ENCODE measurements at regions not wholly inside any gene's neighbourhood (a gene's known extent, or its start where the extent isn't known, plus 50 kb on each side); places are given as distances from the start of the nearest gene placed in this dataset.

DNA sequence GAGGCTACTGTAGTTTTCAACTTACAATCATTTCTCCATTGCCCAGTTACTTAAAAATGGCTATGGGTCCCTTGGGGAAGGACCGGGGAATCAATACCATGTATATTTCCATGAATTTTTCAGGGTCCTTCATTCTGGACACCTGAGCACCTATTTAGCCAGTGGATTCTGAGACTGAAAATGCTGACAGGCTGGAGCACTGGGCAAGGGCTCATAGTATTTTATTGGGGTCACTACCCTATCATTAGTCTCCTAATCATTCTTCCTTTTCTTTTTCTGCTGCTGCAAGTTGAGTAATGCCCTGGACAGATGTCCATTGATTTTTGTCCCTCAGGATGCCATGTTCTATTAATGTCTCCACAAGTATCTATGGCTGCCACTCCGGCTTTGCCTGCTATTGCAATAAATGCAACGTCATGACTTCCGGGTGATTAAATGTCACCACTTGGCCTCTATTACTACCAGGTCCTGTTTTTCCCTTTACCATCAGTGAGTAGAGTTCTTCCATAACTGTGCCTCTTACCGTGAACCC is 279.3 kb upstream of the FBXL7 start:
- Histone ChIP-seq H3K79me2 (ENCODE audit: control insufficient read depth, insufficient read depth, low read length) (no peaks in the 10 kb centered on the region), H3K27me3 (ENCODE audit: control insufficient read depth, extremely low read depth, insufficient read depth, low read length) (no peaks in the 10 kb centered on the region), H3K27ac (ENCODE audit: control insufficient read depth, insufficient read depth, low read length) (no peak overlapping the region), H3K4me1 (ENCODE audit: control insufficient read depth, extremely low read depth, insufficient read depth, low read length) (no peaks in the 10 kb centered on the region), H3K9ac (ENCODE audit: control insufficient read depth, extremely low read depth, insufficient read depth, low read length) (no peak overlapping the region), H3K4me2 (ENCODE audit: control insufficient read depth, extremely low read depth, insufficient read depth, low read depth, low read length) (no peak overlapping the region), H3K9me1 (ENCODE audit: control insufficient read depth, extremely low read depth, insufficient read depth, low read length) (no peaks in the 10 kb centered on the region), H3K9me3 (ENCODE audit: control insufficient read depth, low read depth, low read length) (no peaks in the 10 kb centered on the region), H2AFZ (ENCODE audit: control insufficient read depth, low read length) (no peak overlapping the region), H3K36me3 (ENCODE audit: control insufficient read depth in 2 of 2, extremely low read depth in 1 of 2, insufficient read depth in 2 of 2, low read length in 2 of 2) (no peaks in the 10 kb centered on the region), H4K20me1 (ENCODE audit: control insufficient read depth, extremely low read depth, insufficient read depth, low read length) (no peaks in the 10 kb centered on the region), H3K4me3 (ENCODE audit: control insufficient read depth in 2 of 3, extremely low read depth in 1 of 3, insufficient read depth in 2 of 3, low read depth in 1 of 3, low read length in 3 of 3) (no peak overlapping the region)
- TF ChIP-seq EZH2 (IDR thresholded peaks at IDR 0.05; ENCODE audit: low read length): no peak
- no peak for TF ChIP-seq CTCF (optimal IDR thresholded peaks at IDR 0.05 in 1 of 3, IDR thresholded peaks at IDR 0.05 in 1 of 3, conservative IDR thresholded peaks at IDR 0.05 in 1 of 3; ENCODE audit: extremely low read depth in 1 of 3, insufficient read depth in 2 of 3, low read length in 3 of 3)
- DNase-seq (ENCODE audit: low read depth, low spot score) (no peak), FAIRE-seq (no peak)
- dilution Hi-C loops (cut with MboI; ENCODE audit: extremely low pct_ligation_motif_present, low sequenced_read_pairs): no loop called here

DNA sequence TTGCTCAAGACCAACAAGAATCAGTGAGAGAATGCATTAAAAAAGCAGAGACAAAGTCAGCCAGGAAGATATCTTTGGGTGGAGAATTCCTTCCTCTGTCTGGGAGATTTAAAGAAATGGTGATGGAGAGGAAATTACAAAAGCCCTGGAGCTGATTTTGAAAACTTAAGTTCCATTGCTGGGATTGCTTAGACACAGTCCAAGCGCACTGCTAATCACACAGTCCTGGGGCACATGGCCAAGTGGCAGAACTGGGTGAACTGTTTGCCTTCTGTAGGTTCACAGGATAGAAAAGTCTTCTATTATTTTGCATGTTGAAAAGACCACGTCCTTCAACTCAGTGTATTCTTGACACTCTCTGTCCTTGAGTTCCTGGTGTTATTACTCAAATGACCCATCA is 284.9 kb upstream of the FBXL7 start:
- Histone ChIP-seq H3K4me1 (ENCODE audit: control insufficient read depth, extremely low read depth, insufficient read depth, low read length) (no peaks in the 10 kb centered on the region), H3K9me3 (ENCODE audit: control insufficient read depth, low read depth, low read length) (no peaks in the 10 kb centered on the region), H2AFZ (ENCODE audit: control insufficient read depth, low read length) (no peak overlapping the region), H4K20me1 (ENCODE audit: control insufficient read depth, extremely low read depth, insufficient read depth, low read length) (no peaks in the 10 kb centered on the region), H3K9me1 (ENCODE audit: control insufficient read depth, extremely low read depth, insufficient read depth, low read length) (no peaks in the 10 kb centered on the region), H3K27ac (ENCODE audit: control insufficient read depth, insufficient read depth, low read length) (no peak overlapping the region), H3K36me3 (ENCODE audit: control insufficient read depth in 2 of 2, extremely low read depth in 1 of 2, insufficient read depth in 2 of 2, low read length in 2 of 2) (no peaks in the 10 kb centered on the region), H3K4me3 (ENCODE audit: control insufficient read depth in 2 of 3, extremely low read depth in 1 of 3, insufficient read depth in 2 of 3, low read depth in 1 of 3, low read length in 3 of 3) (no peak overlapping the region), H3K4me2 (ENCODE audit: control insufficient read depth, extremely low read depth, insufficient read depth, low read depth, low read length) (no peak overlapping the region), H3K27me3 (ENCODE audit: control insufficient read depth, extremely low read depth, insufficient read depth, low read length) (no peaks in the 10 kb centered on the region), H3K9ac (ENCODE audit: control insufficient read depth, extremely low read depth, insufficient read depth, low read length) (no peak overlapping the region), H3K79me2 (ENCODE audit: control insufficient read depth, insufficient read depth, low read length) (no peaks in the 10 kb centered on the region)
- dilution Hi-C loops (cut with MboI; ENCODE audit: extremely low pct_ligation_motif_present, low sequenced_read_pairs): no loop called here
- TF ChIP-seq EZH2 (IDR thresholded peaks at IDR 0.05; ENCODE audit: low read length): no peak
- TF ChIP-seq CTCF (optimal IDR thresholded peaks at IDR 0.05 in 1 of 3, IDR thresholded peaks at IDR 0.05 in 1 of 3, conservative IDR thresholded peaks at IDR 0.05 in 1 of 3; ENCODE audit: extremely low read depth in 1 of 3, insufficient read depth in 2 of 3, low read length in 3 of 3): no peak
- FAIRE-seq (no peak), DNase-seq (ENCODE audit: low read depth, low spot score) (no peak)
